Fibroblast of skin of scalp (primary cell): ENCODE measurements at regions not wholly inside any gene's neighbourhood (a gene's known extent, or its start where the extent isn't known, plus 50 kb on each side); places are given as distances from the start of the nearest gene placed in this dataset.

ENCODE experiments used
- DNase-seq: peaks from one replicate; pipeline ENCODE4 v3.0.0-alpha.2; 2013

DNA sequence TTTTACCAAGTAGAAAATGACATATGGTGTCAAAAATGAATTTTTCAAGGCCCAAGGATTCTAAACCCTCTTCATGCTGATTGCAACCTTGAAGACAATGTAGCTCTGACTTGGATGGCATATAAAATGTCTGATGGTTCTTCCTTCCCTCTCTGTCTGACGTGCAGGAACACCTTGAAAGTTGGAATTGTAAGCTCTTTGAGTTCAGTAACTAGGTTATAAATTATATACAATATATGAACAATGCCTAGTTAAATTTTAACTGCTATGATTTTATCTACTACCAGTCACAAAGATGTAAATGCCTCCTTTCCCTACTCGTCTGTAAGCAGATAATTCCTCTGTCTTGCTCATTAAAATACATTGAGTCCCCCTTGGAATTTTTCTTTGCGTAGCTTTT, 89.5 kb upstream of the TMEM17 start:
- no peak for DNase-seq

- no peak for DNase-seq
Measured at GRCh38 chr2:62593825-62594224, 87.8 kb upstream of the TMEM17 start.

DNA sequence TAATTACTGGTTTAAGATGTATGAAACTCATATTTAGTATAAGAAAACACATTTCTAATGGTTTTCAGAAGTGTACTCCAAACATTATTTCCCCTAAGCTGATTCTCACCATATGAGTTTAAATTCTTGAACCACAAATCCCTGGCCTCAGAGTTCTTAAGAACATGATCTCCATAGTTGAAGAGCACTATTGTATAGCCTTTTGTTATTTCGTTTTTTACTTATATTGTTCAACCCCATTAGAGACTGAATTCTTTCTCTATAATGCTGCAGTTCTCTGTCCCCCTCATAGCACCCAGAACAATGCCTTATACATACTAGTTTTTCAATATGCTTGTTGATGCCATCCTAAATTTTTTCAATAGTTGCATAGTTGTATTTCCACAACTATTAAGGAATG, 85.5 kb upstream of the TMEM17 start:
- no peak for DNase-seq

GRCh38 chr2:62589691-62590356, 83.8 kb upstream of the TMEM17 start:
- DNase-seq: no peak

DNA sequence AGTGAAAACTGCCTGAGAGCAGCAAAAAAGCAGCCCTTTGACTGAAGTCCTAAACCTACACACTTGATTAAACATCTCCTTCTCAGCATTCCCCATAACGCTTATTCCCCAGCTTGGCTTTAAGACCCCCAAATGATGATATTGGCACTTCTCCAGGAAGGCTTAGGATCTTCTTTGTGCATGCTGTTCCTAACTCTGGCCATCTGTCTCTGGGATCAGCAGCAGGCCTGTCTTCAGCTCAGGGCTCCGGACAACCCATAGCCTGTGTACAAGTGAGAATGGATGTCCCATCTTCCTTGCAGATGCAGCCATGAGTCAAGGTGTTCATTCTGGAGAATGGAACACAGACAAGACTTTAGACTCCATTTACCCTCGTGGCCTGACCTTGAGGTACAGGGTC, 81.6 kb upstream of the TMEM17 start:
- no peak for DNase-seq

DNA sequence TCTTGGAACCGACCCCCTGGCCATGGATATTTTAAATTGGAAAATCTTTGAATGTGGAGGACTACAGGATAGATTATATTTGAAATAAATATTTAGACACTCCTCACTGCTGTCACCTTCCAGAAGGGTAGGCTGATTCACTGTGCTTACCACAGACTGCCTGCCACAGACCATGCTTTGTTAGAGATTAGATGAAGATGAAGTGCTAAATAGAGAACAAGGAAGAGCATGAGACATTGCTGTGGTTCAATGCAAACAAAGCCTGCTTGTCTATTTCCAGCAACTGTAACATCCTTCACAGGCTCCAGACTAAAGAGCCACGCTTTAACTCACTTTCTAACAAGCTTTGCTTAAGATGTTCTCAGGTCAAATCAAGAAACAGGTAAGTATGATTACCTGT, 81.0 kb upstream of the TMEM17 start:
- peak; percentile 66 for DNase-seq

DNA sequence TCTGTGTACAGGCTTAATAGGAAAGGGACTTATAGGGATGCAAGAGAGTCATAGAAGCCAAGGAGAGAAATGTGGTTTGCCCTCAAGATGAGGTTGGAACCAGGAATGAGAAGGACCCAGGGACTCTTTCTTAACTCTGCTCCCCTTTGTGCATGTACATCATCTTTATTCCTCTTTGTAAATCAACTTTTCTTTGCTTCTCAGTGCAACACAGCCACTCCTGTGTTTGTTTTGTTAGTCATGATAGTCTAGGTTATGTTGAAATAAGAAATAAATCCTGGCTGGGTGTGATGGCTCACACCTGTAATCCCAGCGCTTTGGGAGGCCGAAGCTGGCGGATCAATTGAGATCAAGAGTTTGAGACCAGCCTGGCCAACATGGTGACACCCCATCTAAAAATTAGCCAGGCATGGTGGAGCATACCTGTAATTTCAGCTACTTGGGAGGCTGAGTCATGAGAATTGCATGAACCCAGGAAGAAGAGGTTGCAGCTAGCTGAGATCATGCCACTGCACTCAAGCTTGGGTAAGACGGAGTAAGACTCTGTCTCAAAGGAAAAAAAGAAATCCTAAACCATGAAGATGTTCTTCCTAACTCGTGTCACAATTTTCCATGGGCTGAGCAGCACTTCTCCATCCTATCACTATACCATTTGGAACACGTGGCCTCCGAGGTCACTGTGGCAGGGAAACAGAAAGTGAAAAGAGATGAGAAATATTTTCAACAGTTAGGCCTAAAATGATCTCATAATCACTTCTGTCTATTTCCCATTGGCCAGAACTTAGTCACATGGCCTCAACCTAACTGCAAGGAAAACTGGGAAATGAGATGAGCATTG, 73.0 kb upstream of the TMEM17 start:
- peak; percentile 76 for DNase-seq

DNA sequence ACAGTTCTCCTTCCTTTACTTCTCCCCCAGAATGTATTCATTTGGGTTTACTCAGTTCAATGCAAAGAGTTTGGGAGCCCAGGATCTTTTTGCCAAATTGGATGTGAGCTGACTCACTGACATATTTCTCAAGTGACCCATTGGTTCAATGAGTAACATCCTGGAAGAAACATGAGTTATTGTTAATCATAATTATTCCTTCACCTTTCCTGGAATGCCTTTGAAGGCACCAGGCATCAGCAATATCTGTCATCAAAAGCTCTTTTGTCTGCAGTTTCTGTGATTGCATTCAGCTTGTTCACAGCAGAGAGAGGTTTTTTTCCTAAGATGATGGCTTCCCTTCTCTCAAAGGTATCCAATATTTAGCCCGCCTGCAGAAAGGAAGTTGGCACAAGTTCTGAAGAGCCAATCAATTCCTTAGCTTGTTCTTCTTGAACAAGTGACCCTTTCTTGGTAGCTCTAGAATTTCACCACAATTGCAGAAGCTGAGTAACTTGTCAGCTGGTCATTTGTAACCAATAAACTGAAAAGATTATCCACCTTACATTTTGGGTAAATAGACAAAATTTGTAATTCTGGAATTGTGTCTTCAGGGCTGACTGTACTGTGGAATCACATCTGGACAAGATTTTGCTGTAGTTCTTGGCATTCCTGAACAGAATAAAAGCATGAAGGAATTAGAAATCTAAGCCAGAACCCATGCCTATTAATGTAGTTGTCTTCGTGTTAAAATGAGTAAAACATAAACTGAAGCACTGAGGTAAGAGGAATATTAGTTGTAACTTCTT, 72.2 kb upstream of the TMEM17 start:
- peak; percentile 90 for DNase-seq

- DNase-seq: no peak
Measured at GRCh38 chr2:62576276-62576939, 70.4 kb upstream of the TMEM17 start.

DNA sequence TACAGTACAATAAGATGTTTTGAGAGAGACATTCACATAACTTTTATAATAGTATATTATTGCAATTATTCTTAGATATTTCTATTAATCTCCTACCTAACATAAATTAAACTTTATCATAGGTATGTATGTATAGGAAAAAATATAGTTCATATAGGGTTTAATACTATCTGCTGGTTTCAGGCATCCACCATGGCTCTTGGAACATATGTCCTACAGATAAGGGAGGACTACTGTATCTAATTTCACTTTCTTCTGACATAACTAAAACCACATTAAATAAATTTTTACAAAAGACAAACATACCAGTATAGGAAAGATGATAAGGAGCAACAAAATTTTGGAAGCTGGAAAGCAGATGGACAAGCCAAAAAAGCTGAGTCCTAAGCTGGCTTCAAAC, 67.9 kb upstream of the TMEM17 start:
- DNase-seq: no peak

GRCh38 chr2:62573137-62573731, 67.2 kb upstream of the TMEM17 start:
- DNase-seq: no peak

DNA sequence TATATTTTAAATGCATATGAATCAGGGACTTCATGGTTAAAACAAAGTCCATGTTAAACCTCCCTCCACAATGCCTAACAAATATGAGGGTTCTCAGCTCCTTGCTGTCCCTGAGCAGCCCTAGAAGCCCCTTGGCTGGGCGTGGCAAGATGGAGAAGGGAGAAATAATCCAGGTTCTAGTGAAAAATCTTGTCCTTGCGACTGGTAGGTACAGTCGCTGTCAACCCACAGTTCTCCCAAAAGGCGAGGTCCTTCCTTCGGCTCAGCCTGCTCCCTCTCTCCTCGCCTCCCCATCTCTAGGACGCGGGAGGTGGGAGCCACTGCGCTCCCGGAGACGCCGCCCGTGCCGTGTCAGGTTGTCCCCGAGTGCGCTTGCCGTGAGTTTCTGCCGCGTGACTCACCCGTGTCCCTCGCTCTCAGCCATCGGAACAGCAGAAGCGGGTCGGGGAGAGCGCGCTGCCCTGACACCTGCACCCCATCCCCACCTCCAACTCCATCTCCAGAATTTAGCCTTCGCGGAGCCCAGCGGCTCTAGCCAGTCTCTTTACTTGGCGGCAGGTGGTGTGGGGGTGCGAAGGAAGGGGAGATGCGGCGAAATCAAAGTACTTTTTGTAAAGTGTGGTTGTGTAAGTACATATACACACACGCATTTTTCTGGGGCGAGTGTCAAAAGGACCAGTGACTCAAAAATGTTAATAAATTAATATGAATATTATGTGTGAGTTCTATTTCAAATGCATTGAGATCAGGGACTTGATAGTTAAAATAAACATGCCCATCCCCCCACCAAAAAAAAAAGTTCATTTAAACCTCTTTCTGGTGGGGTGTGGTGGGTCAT, 65.1 kb upstream of the TMEM17 start:
- no peak for DNase-seq

DNA sequence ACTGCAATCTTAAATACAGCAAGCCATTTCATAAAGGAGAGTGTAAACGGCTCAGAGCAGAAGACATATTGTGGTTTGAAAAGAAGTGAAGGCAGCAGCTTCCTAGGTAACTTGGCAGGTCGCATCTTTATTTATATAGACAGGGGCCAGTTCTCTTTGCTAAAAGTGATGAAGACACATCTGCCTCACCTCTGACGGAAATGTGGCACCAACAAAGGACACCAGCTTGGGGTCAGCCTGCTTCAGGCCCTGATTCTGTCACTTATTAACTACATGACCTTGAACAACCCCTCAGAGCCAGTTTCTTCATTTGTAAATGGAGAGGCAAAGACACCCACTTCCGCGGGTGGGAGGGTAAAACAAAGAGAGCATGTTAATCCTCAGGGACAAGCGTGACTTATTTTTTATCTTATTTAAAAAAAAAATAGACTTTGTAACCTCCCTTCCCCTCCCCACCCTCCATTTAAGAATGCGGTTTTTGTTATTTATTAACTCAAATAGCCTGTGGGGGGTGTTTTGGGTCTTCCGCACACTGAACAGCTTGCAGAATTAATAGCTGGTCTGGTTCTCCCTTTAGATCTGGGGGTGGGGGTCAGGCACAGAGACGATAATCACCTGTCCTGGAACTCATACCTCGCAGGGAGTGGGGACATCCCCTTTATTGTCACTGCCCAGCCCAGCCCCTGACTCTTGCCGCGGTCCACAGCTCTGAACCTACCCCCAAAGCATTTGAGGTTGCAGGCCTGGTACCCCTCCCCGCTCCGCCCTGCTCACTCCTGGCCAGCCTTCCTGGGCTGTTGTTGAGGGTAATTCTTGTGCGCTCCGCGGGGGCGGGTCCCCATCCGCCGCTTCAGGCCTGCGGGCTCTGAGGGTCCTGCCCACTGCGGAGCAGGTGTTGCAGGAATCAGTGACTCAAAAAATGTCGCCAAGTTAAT, 64.2 kb upstream of the TMEM17 start:
- DNase-seq: no peak

- DNase-seq: no peak
Measured at GRCh38 chr2:62568983-62569837, 63.2 kb upstream of the TMEM17 start.

- DNase-seq: no peak
Measured at GRCh38 chr2:62568074-62568473, 62.1 kb upstream of the TMEM17 start.

DNA sequence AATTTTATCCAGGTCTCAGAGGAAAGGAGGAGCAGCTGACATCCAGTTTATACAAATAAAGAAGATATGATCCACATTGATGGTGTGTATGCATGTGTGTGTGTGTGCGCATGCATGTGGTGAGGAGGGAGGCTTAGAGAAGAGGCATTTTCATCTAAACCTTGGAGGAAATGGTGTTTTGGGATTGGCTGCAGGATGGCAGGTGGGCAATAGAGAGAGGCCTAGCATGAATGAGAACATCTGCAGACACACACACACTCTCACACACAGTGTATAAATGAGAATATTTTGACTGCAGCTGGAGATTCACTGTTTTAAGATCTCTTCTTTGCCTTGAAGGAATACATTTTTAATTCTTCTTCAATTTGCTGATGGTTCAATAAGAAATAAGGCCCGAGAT, 61.7 kb upstream of the TMEM17 start:
- DNase-seq: no peak

DNA sequence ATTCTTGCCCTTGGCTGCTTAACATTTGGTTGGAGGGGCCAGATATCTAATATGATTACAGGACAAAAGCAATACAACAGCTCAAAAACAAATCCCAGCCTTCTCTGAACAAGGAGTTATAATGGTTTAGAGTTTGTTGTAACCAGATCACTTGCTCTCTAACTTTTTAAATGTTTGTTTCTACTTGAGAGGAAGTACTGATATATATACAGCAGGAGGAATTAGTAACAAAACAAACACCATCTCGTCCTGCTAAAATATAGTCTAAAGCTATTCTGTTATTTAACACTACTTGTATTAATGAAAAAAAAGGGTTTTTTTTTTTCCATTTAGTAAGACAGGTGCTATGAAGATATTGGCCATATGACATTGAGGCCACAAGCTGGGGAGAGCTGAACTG, 60.9 kb upstream of the TMEM17 start:
- DNase-seq: no peak

GRCh38 chr2:62565309-62565908, 59.4 kb upstream of the TMEM17 start:
- DNase-seq: no peak
